GM12801 (cell line): ENCODE measurements at regions not wholly inside any gene's neighbourhood (a gene's known extent, or its start where the extent isn't known, plus 50 kb on each side); places are given as distances from the start of the nearest gene placed in this dataset.

Experiments used
- CTCF ChIP-seq: IDR thresholded peaks from one replicate; pipeline ENCODE4 v1.5.1; 2011; ENCODE audit warnings: control low read depth; ENCODE audit not compliant: insufficient read length; ENCODE audit errors: extremely low read depth

GRCh38 chr4:110907801-110908313, 285.0 kb upstream of the PITX2 start:
- no peak for TF ChIP-seq CTCF

- no peak for TF ChIP-seq CTCF
Measured at GRCh38 chr4:110914791-110915190, 291.9 kb upstream of the PITX2 start.

- TF ChIP-seq CTCF, result no peak
Measured at GRCh38 chr4:110915301-110915700, 292.4 kb upstream of the PITX2 start.

GRCh38 chr4:110916505-110916904, 293.6 kb upstream of the PITX2 start:
- no peak for TF ChIP-seq CTCF

- no peak for TF ChIP-seq CTCF
Measured at GRCh38 chr4:110917835-110918234, 295.0 kb upstream of the PITX2 start.

- TF ChIP-seq CTCF, result no peak
Measured at GRCh38 chr4:110920990-110921389, 298.1 kb upstream of the PITX2 start.

GRCh38 chr4:110924761-110925160, 301.9 kb upstream of the PITX2 start:
- TF ChIP-seq CTCF, result no peak

- TF ChIP-seq CTCF, result no peak
Measured at GRCh38 chr4:110926841-110927400, 304.0 kb upstream of the PITX2 start.
